22Rv1 (cell line): ENCODE measurements at regions not wholly inside any gene's neighbourhood (a gene's known extent, or its start where the extent isn't known, plus 50 kb on each side); places are given as distances from the start of the nearest gene placed in this dataset.

ENCODE experiments used
- CTCF ChIP-seq: fragments of 450-650 bp; IDR thresholded peaks from 2 replicates; pipeline ENCODE4 v1.5.1; 2017; ENCODE audit warnings: mild to moderate bottlenecking
- ZFX ChIP-seq: fragments of 450-650 bp; IDR thresholded peaks from 2 replicates; pipeline ENCODE4 v1.6.1; 2017; ENCODE audit warnings: antibody characterized with exemption, borderline replicate concordance

- TF ChIP-seq CTCF, result no peak
- TF ChIP-seq ZFX, result no peak
Observed at GRCh38 chr14:89024691-89025090, 200.2 kb downstream of the TTC8 start.
